ENCODE measurements at regions not wholly inside any gene's neighbourhood (a gene's known extent, or its start where the extent isn't known, plus 50 kb on each side); places are given as distances from the start of the nearest gene placed in this dataset.

- Histone ChIP-seq H3K23ac (ENCODE audit: insufficient read length) (no peak overlapping the region), H3K9me3 (ENCODE audit: insufficient read depth in 2 of 2, low read depth in 1 of 2, low read length in 1 of 2) (no peaks in the 10 kb centered on the region), H3K4me1 (replicated peaks in 1 of 4; ENCODE audit: control insufficient read depth in 3 of 4, insufficient read depth in 4 of 4, low read length in 3 of 4) (no peaks in the 10 kb centered on the region), H3K4me2 (ENCODE audit: insufficient read depth in 1 of 2, low read depth in 2 of 2, low read length in 2 of 2) (no peak overlapping the region), H3K14ac (ENCODE audit: insufficient read length) (no peak overlapping the region), H3K27me3 (replicated peaks in 1 of 4; ENCODE audit: control insufficient read depth in 3 of 4, extremely low read depth in 1 of 4, insufficient read depth in 3 of 4, low read length in 3 of 4) (no peaks in the 10 kb centered on the region), H3K18ac (ENCODE audit: extremely low read depth, low read length) (no peak overlapping the region), H2BK15ac (ENCODE audit: low read length) (no peak overlapping the region), H2BK5ac (ENCODE audit: low read depth, low read length) (no peak overlapping the region), H3K23me2 (ENCODE audit: low read depth, low read length) (no peaks in the 10 kb centered on the region), H2BK20ac (ENCODE audit: low read length) (no peak overlapping the region), H3K27ac (ENCODE audit: low read depth, low read length) (no peak overlapping the region), H3K79me1 (ENCODE audit: low read depth, low read length) (no peaks in the 10 kb centered on the region), H2AFZ (ENCODE audit: low read length) (no peak overlapping the region), H3K79me2 (ENCODE audit: control insufficient read depth in 1 of 2, insufficient read depth in 2 of 2, low read length in 2 of 2) (no peaks in the 10 kb centered on the region), H3K4me3 (ENCODE audit: extremely low read depth in 1 of 4, insufficient read depth in 2 of 4, low read depth in 3 of 4, low read length in 4 of 4) (no peak overlapping the region), H4K5ac (ENCODE audit: insufficient read length, low read depth, low read length) (no peak overlapping the region), H4K91ac (replicated peaks; ENCODE audit: insufficient read length, low read length) (no peak overlapping the region), H3K4ac (replicated peaks; ENCODE audit: insufficient read length, low read depth, low read length) (no peak overlapping the region), H3K36me3 (ENCODE audit: control insufficient read depth in 2 of 4, insufficient read depth in 4 of 4, low read length in 3 of 4) (no peaks in the 10 kb centered on the region), H2BK120ac (replicated peaks; ENCODE audit: low read depth, low read length) (no peak overlapping the region), H4K8ac (ENCODE audit: extremely low read depth, insufficient read depth, low read length) (no peak overlapping the region), H2AK5ac (ENCODE audit: low read depth, low read length) (no peak overlapping the region), H3K56ac (replicated peaks; ENCODE audit: insufficient read length, low read depth, low read length) (no peak overlapping the region), H2BK12ac (ENCODE audit: low read depth, low read length) (no peak overlapping the region), H3K9ac (replicated peaks in 1 of 4; ENCODE audit: extremely low read depth in 1 of 4, low read depth in 3 of 4, low read length in 3 of 4) (no peak overlapping the region), H4K20me1 (replicated peaks in 1 of 2; ENCODE audit: control insufficient read depth in 1 of 2, insufficient read depth in 2 of 2, low read length in 2 of 2) (no peaks in the 10 kb centered on the region)
- TF ChIP-seq POLR2A (IDR thresholded peaks at IDR 0.05; ENCODE audit: control extremely low read depth in 1 of 2, low read depth in 2 of 2, low read length in 2 of 2) (no peak), HDAC6 (IDR thresholded peaks at IDR 0.05; ENCODE audit: low read depth, low read length) (no peak), TAF1 (IDR thresholded peaks at IDR 0.05; ENCODE audit: low read depth, low read length) (no peak), KDM5A (IDR thresholded peaks at IDR 0.05; ENCODE audit: low read length) (no peak), JUN (IDR thresholded peaks at IDR 0.05; ENCODE audit: low read depth, low read length) (no peak)
- DNase-seq (ENCODE audit: low read depth in 1 of 2, low spot score in 2 of 2) (no peak), FAIRE-seq (no peak)
- 57% methylated on average over 1 of the region's 2 CpGs; no CpG with 5 or more reads in 1 of the 2 experiments for WGBS, 2 experiments (ENCODE audit: extremely low coverage in 1 of 2, insufficient coverage in 1 of 2, insufficient read length in 1 of 2, insufficient replicate concordance in 2 of 2, low coverage in 1 of 2, low lambda C conversion rate in 2 of 2, missing lambda C conversion rate in 1 of 2)
- ChIA-PET CTCF (ENCODE audit: partially characterized antibody) (interaction anchor here (0.6 kb wide), 2 partner anchors 163 to 1702 kb away, joined by 3 read pairs; no protein-coding TSS in a partner anchor), POLR2A (ENCODE audit: partially characterized antibody) (no interaction called here)
Measured at GRCh38 chrX:49756692-49757091, 60.9 kb upstream of the PAGE1 start.

All from H1 (cell line).